ENCODE measurements at regions not wholly inside any gene's neighbourhood (a gene's known extent, or its start where the extent isn't known, plus 50 kb on each side); places are given as distances from the start of the nearest gene placed in this dataset.
A peak's percentile ranks its signal among the peaks of the same experiment; 100 is the strongest.

- TF ChIP-seq ARID5B (CRISPR knock-in tag; IDR thresholded peaks at IDR 0.05) (peak; percentile 78), ZNF740 (CRISPR knock-in tag; IDR thresholded peaks at IDR 0.05) (no peak), HNF1A (IDR thresholded peaks at IDR 0.05; ENCODE audit: low read depth) (no peak), HNF1A (CRISPR knock-in tag; IDR thresholded peaks at IDR 0.05; ENCODE audit: borderline replicate concordance) (0 out of 2 replicates have a peak, but pooled peaks have one; percentile 10), ZNF331 (CRISPR knock-in tag; IDR thresholded peaks at IDR 0.05) (peak; percentile 39; the same call in 1 of the 2 replicates), HDAC2 (CRISPR knock-in tag; IDR thresholded peaks at IDR 0.05) (peak; percentile 77; the same call in 1 of the 2 replicates), MLLT10 (CRISPR knock-in tag; IDR thresholded peaks at IDR 0.05) (no peak), SOX6 (IDR thresholded peaks at IDR 0.05) (no peak), SOX6 (CRISPR knock-in tag; IDR thresholded peaks at IDR 0.05) (peak; percentile 19; the same call in 1 of the 2 replicates), ZBED4 (CRISPR knock-in tag; IDR thresholded peaks at IDR 0.05; ENCODE audit: borderline replicate concordance) (no peak; the same call in 1 of the 2 replicates), PLSCR1 (CRISPR knock-in tag; IDR thresholded peaks at IDR 0.05; ENCODE audit: borderline replicate concordance) (no peak), KDM2A (CRISPR knock-in tag; IDR thresholded peaks at IDR 0.05; ENCODE audit: borderline replicate concordance, low read depth) (no peak), HNRNPH1 (optimal IDR thresholded peaks at IDR 0.05; ENCODE audit: low read depth, low read length) (no peak), YY1 (IDR thresholded peaks at IDR 0.05; ENCODE audit: insufficient read depth, insufficient replicate concordance, low read depth, low read length) (peak; percentile 52)
These were observed 142.1 kb downstream of the SEC14L1 start (continued) for GRCh38 chr17:77282524-77283515.

All from HepG2 (cell line).